CD1c-positive myeloid dendritic cell (primary cell): ENCODE measurements at regions not wholly inside any gene's neighbourhood (a gene's known extent, or its start where the extent isn't known, plus 50 kb on each side); places are given as distances from the start of the nearest gene placed in this dataset.
"Not testable (repeated sequence)": the region's sequence is repeated elsewhere in the genome, so short reads cannot be mapped to it uniquely, and the experiment has no call there.

ENCODE experiments used
- DNase-seq: peaks from one replicate; pipeline ENCODE4 v3.0.0-alpha.2; 2016; ENCODE audit errors: extremely low spot score

- DNase-seq, result no peak
These were observed 243.7 kb downstream of the TFAP2C start for GRCh38 chr20:56872620-56873458.

DNA sequence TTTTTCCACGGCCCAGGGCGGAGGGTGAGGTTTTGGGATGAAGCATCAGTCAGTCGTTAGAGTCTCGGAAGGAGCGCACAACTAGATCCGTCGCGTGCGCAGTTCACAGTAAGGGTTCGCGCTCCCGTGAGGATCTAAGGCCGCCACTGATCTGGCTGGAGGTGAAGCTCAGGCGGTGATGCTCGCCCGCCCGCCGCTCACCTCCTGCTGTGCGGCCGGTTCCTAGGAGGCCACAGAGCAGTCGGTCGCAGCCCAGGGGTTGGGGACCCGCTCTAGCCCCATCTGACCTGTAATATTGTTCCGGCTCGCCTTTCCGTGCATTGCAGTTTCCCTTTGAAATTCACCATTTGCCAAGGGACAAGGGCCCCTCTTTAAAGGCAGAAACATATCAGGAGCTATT lies 244.7 kb downstream of the TFAP2C start:
- DNase-seq, result no peak

DNA sequence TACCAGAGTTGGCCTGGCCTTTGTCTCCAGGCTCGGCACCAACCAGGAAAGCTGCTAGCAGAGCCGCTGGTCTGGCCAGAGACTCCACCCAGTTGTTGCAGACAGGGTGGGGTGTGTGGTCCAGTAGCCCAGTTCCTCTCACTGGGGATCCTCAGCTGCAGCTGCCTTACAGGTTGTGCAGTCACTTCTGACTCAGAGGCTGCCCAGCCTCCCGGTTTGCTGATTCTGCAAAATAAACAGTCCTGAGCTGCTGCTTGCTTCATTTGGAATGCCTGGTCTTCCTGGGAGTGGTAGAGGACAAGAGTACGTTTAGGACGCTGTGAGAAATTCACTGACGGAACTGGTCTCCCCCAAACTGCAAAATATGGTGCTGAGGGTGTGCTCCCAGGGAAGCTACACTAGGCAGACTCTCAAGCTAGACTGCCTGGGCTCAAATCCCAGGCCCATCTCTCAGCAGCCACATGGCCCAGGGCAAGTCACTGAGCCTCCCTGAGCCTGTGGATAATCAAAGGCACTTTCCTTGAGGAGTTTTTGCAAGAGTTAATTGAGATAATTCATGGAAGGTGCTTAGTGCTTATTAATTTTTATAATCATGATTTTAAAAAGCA lies 246.1 kb downstream of the TFAP2C start:
- DNase-seq, result no peak

DNA sequence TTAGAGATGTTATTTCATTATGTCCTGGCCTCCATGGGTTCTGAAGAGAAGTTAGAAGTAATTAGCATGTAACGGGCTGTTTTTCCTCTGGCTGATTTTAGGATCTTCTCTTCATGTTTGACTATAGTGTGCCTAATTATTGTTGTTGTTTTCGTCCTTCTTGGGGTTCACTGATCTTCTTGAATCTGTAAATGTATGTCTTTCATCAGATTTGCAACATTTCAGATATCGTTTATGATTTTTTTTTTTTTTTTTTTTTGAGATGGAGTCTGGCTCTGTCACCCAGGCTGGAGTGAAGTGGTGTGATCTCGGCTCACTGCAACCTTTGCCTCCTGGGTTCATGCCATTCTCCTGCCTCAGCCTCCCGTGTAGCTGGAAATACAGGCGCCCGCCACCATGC lies 246.7 kb downstream of the TFAP2C start:
- no peak for DNase-seq

DNA sequence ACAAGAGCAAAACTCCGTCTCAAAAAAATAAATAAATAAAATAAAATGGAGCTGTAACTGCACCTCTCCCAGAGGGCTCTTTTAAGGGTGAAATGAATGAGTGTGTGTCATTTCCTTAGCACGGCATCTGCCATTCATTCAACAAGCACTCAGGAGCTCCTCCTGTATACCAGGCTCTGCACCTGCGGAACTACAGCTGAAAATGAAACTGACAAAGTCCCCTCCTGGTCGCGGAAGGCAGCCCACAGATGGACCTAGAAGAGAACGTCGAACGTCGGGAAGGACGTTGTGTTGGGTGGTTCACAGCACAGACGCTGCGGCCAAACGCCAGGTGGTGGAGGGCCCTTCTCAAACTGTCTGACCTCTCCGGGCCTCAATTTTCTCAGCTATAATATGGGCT lies 256.4 kb downstream of the TFAP2C start:
- DNase-seq, result no peak

DNA sequence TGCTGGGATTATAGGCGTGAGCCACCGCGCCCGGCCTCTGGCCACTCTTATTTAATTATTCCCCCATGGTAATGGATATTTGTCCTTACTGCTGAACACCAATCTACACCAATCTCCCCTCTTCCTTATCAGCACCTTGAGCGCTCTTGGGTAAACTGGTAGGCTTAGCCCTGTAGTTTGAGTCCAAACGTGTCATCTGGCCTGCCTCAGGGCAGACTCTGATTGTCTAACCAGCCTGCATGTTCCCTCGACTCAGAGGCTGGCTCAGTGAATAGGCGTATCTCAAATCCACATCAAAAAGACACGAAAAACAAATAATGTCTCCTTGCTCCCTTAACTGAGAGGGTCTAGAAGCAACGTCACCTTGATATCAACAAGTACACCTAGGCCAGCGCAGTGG lies 260.9 kb downstream of the TFAP2C start:
- DNase-seq, result no peak

- no peak for DNase-seq
These were observed 264.3 kb downstream of the TFAP2C start for GRCh38 chr20:56893226-56893917.

- DNase-seq, result no peak
These were observed 267.3 kb downstream of the TFAP2C start for GRCh38 chr20:56896447-56896846.

DNA sequence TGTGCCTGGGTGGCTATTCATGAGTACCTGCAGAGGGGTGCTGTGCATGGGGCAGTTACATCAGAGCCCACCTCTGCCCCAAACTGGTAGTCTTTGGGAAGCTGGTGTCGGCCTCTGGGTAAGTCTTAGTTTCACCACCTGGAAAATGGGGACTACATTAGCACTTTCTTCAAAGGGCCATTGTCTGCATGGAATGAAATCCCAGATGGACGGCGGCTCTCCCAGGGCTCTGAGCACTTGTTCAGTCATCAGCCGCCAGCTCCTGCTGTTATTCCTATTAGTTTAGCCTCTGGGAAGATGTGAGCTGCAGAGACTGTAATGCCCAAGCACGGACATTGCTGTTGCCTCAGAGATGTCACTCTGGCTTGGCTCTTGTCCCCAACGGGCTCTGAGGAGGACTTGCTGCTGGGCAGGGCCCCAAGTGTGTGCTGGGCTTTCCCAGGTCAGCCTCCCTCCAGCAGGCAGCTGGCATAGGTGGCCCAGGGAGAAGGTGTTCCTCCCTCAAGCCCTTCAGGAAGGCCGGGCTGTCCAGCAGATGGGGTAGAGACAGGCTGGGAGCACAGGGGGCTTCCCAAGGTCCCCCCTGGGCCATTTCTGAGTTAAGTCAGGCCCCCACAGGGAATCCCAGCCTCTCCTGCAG lies 268.3 kb downstream of the TFAP2C start:
- no peak for DNase-seq

DNA sequence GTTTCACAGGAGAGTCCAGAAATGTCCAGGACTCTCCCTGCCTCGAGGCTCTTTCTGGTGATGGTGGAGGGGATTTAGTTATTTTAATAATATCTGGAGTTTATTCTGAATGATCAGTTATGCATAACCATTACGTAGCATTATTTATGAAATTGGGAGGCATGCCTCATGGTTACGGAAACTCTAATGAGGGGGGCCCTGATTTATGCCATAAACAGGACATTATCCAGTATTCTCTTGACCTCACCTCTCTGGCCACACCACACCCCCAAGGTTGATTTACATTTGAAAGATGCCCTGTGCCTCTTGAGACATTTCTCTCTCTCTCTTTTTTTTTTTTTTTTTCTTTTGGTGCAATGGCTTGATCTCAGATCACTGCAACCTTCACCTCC lies 268.8 kb downstream of the TFAP2C start:
- DNase-seq, result no peak

GRCh38 chr20:56899506-56899905 lies 270.4 kb downstream of the TFAP2C start:
- DNase-seq, result no peak

DNA sequence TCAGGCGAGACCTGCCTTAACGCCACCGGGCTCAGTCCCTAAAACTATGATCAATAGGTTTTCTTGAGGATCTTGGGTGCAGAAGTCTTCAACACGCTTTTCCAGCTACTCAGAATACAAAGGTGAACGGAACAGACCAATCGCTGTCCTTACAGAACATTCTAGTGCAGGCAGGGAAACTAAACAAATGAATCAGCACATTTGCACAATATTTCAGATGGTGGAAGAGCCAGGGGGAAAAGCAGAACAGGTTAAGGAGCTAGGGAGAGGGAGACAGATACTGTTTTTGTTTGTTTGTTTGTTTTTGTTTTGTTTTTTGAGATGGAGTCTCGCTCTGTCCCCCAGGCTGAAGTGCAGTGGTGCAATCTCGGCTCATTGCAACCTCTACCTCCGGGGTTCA lies 271.1 kb downstream of the TFAP2C start:
- DNase-seq, result no peak

GRCh38 chr20:56903421-56903820 lies 274.3 kb downstream of the TFAP2C start:
- DNase-seq, result no peak

- DNase-seq, result no peak
These were observed 274.8 kb downstream of the TFAP2C start for GRCh38 chr20:56903858-56904257.

- DNase-seq, result no peak
These were observed 281.0 kb downstream of the TFAP2C start for GRCh38 chr20:56909918-56910714.

- DNase-seq, result no peak
These were observed 282.8 kb downstream of the TFAP2C start for GRCh38 chr20:56911946-56912345.

- no peak for DNase-seq
These were observed 285.4 kb downstream of the TFAP2C start for GRCh38 chr20:56914532-56914931.

DNA sequence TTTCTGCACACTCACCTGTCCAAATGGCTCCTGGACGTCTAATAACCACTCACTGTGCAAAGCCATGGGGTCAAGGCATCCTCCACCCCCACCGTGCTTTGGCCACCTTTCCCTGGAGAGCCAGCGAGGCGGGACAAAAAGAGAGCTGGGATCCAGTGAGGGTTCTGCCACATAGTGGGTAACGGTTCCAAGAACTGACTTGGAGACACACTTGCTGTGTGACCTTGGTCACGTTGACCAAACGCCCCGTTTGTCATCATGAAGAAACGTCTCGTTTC lies 287.2 kb downstream of the TFAP2C start:
- no peak for DNase-seq

GRCh38 chr20:56920041-56920440 lies 290.9 kb downstream of the TFAP2C start:
- DNase-seq, result not testable (repeated sequence)

GRCh38 chr20:56922497-56922896 lies 293.4 kb downstream of the TFAP2C start:
- no peak for DNase-seq

- DNase-seq, result no peak
These were observed 295.4 kb downstream of the TFAP2C start for GRCh38 chr20:56924292-56925081.
